Caco-2 (cell line): ENCODE measurements at regions not wholly inside any gene's neighbourhood (a gene's known extent, or its start where the extent isn't known, plus 50 kb on each side); places are given as distances from the start of the nearest gene placed in this dataset.
"Not testable (repeated sequence)": the region's sequence is repeated elsewhere in the genome, so short reads cannot be mapped to it uniquely, and the experiment has no call there.

Experiments used
- BruUV-seq: library from RNA; stranded (reverse); fragments of 400-500 nt; replicated peaks from 2 replicates; lab custom pipeline; 2021; lab: Mats Ljungman, UMichigan
- CTCF ChIA-PET: fragments of 300-600 bp; sonication (Branson Sonifier 250); formaldehyde crosslinking; loops from one replicate; lab custom pipeline; 2022; ENCODE audit warnings: antibody characterized with exemption; lab: Charles Lee
- POLR2A ChIA-PET: fragments of 300-600 bp; sonication (Branson Sonifier 250); formaldehyde crosslinking; loops from one replicate; lab custom pipeline; 2022; ENCODE audit warnings: antibody characterized with exemption; lab: Charles Lee
- DNase-seq, 2 experiments: peaks; one replicate each; pipeline versions ENCODE4 v3.0.0 to v3.0.0-alpha.2; 2020 to 2022
- H3K27me3 ChIP-seq: replicated peaks from 2 replicates; pipeline ENCODE4 v1.6.0; 2011; ENCODE audit warnings: low read length; ENCODE audit not compliant: control insufficient read depth, insufficient read depth
- H3K36me3 ChIP-seq: 2 replicates; pipeline ENCODE4 v1.5.1; 2011; ENCODE audit warnings: low read length; ENCODE audit not compliant: control insufficient read depth, insufficient read depth
- H3K4me1 ChIP-seq: fragments of 250-450 bp; sonication (Bioruptor Pico); 2 replicates; pipeline ENCODE4 v1.5.1; 2020; ENCODE audit warnings: mild to moderate bottlenecking
- H3K4me3 ChIP-seq: 2 replicates; pipeline ENCODE4 v1.5.1; 2011; ENCODE audit warnings: low read depth, mild to moderate bottlenecking, control low read depth, low read length
- H3K9me3 ChIP-seq: fragments of 250-450 bp; sonication (Bioruptor Pico); 2 replicates; pipeline ENCODE4 v1.5.1; 2020; ENCODE audit warnings: mild to moderate bottlenecking, moderate library complexity
- H3K27ac Mint-ChIP-seq: one replicate; pipeline ENCODE4 v1.8.0; 2022; ENCODE audit warnings: mixed read lengths; ENCODE audit not compliant: unreplicated experiment
- H3K27me3 Mint-ChIP-seq: one replicate; pipeline ENCODE4 v1.8.0; 2022; ENCODE audit warnings: mixed read lengths; ENCODE audit not compliant: insufficient read depth, unreplicated experiment
- H3K36me3 Mint-ChIP-seq: one replicate; pipeline ENCODE4 v1.8.0; 2022; ENCODE audit warnings: mild to moderate bottlenecking, mixed read lengths; ENCODE audit not compliant: insufficient read depth, unreplicated experiment
- H3K4me1 Mint-ChIP-seq: one replicate; pipeline ENCODE4 v1.8.0; 2022; ENCODE audit warnings: low read depth, mixed read lengths; ENCODE audit not compliant: unreplicated experiment
- H3K4me3 Mint-ChIP-seq: one replicate; pipeline ENCODE4 v1.8.0; 2022; ENCODE audit warnings: mild to moderate bottlenecking, moderate library complexity, mixed read lengths; ENCODE audit not compliant: unreplicated experiment
- H3K9me3 Mint-ChIP-seq: one replicate; pipeline ENCODE4 v1.8.0; 2022; ENCODE audit warnings: mixed read lengths; ENCODE audit not compliant: unreplicated experiment
- CTCF ChIP-seq, 2 experiments: fragments of 200-600 bp in 1 of 2; IDR thresholded peaks; 1 replicate in 1 of 2; 2 replicates in 1 of 2; pipeline versions ENCODE4 v1.5.1 to v1.8.0; 2011 to 2022; ENCODE audit warnings: antibody characterized with exemption in 1 of 2, control low read depth in 1 of 2, inconsistent platforms in 1 of 2, low read depth in 1 of 2, low read length in 1 of 2, mild to moderate bottlenecking in 1 of 2, moderate library complexity in 1 of 2; ENCODE audit not compliant: insufficient read depth in 1 of 2, severe bottlenecking in 1 of 2, unreplicated experiment in 1 of 2
- intact Hi-C: fragments of 100-400 bp; cut with micrococcal nuclease; formaldehyde crosslinking; loops from one replicate; pipeline ENCODE4 v1.10.0; 2022; ENCODE audit not compliant: unreplicated experiment

DNA sequence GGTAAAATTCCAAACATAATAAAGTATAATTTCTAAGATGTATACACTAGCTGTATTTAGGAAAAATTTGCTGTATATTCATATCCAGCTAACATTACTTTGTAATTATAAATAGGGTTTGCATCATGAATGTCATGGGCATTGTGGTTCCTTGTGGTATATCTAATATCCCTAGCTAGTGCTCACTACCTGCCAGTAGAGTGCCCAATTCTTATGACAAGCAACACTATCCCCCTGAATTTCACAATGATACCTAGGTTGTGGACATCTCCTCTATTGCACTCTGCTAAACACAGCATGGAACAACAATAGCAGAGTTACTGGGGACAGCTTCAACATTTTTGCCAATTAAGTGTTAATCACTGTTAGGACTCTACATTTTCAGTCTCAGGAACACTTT lies 1656.5 kb downstream of the EFNA5 start:
- Mint-ChIP-seq H3K4me3 (no peak overlapping the region), H3K27me3 (no peaks in the 10 kb centered on the region), H3K4me1 (no peaks in the 10 kb centered on the region), H3K9me3 (no peaks in the 10 kb centered on the region), H3K27ac (no peak overlapping the region), H3K36me3 (no peaks in the 10 kb centered on the region)
- H3K4me1 ChIP-seq, result no peaks in the 10 kb centered on the region
- no peak for TF ChIP-seq CTCF (IDR thresholded peaks at IDR 0.05; ENCODE audit: insufficient read depth in 1 of 2, low read depth in 1 of 2, low read length in 1 of 2, severe bottlenecking in 1 of 2, unreplicated experiment in 1 of 2)
- no peak overlapping the region for H3K4me3 ChIP-seq
- no peaks in the 10 kb centered on the region for H3K36me3 ChIP-seq
- POLR2A ChIA-PET, result no interaction called here
- H3K9me3 ChIP-seq, result no peaks in the 10 kb centered on the region
- DNase-seq, result no peak
- no peaks in the 10 kb centered on the region for H3K27me3 ChIP-seq
- intact Hi-C loops, result no loop called here
- CTCF ChIA-PET, result no interaction called here
- BruUV-seq, result no TSS peak

- no TSS peak for BruUV-seq
- H3K9me3 ChIP-seq, result no peaks in the 10 kb centered on the region
- ChIA-PET CTCF (no interaction called here), POLR2A (no interaction called here)
- DNase-seq, result no peak
- no peak for TF ChIP-seq CTCF (IDR thresholded peaks at IDR 0.05; ENCODE audit: insufficient read depth in 1 of 2, low read depth in 1 of 2, low read length in 1 of 2, severe bottlenecking in 1 of 2, unreplicated experiment in 1 of 2)
- H3K4me1 ChIP-seq, result no peaks in the 10 kb centered on the region
- H3K27ac Mint-ChIP-seq, result no peak overlapping the region
- H3K4me3 ChIP-seq, result no peak overlapping the region
- no peaks in the 10 kb centered on the region for H3K27me3 Mint-ChIP-seq
- H3K36me3 ChIP-seq, result no peaks in the 10 kb centered on the region
- intact Hi-C loops, result no loop called here
- no peaks in the 10 kb centered on the region for H3K9me3 Mint-ChIP-seq
- no peaks in the 10 kb centered on the region for H3K36me3 Mint-ChIP-seq
- no peak overlapping the region for H3K4me3 Mint-ChIP-seq
- no peaks in the 10 kb centered on the region for H3K4me1 Mint-ChIP-seq
- H3K27me3 ChIP-seq, result no peaks in the 10 kb centered on the region
Measured at GRCh38 chr5:106006242-106006641, 1664.5 kb downstream of the EFNA5 start.

DNA sequence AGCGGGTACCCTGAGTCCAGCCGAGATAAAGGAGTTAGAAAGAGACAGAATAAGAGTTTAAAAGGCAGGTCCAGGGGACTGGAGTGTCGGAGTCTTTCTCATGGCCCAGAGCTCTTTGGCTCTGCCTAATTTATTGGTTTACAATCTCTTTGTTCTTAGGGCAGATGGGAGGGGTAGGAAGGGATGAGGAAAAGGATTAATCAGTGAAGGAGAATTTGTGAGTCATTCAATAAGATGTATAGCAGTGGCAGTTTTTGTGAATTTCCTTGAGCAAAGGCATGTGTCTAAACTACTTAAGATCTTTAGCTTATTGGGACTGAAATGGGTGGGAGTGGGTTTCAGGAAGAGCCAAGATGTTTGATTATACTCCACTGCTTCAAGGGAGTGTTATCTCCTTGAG lies 1671.7 kb downstream of the EFNA5 start:
- POLR2A ChIA-PET, intact Hi-C loops, H3K36me3 ChIP-seq, H3K4me1 Mint-ChIP-seq, H3K4me1 ChIP-seq, H3K27me3 Mint-ChIP-seq, H3K9me3 ChIP-seq, CTCF ChIA-PET, H3K4me3 Mint-ChIP-seq, DNase-seq, H3K27ac Mint-ChIP-seq, BruUV-seq, H3K4me3 ChIP-seq, H3K9me3 Mint-ChIP-seq, H3K36me3 Mint-ChIP-seq, H3K27me3 ChIP-seq: not testable (repeated sequence)

- ChIA-PET CTCF (no interaction called here), POLR2A (no interaction called here)
- no peak overlapping the region for H3K27ac Mint-ChIP-seq
- intact Hi-C loops, result no loop called here
- no peak overlapping the region for H3K4me3 Mint-ChIP-seq
- Histone ChIP-seq H3K27me3 (no peaks in the 10 kb centered on the region; the same call in 1 of the 2 replicates), H3K9me3 (no peaks in the 10 kb centered on the region), H3K36me3 (no peaks in the 10 kb centered on the region), H3K4me3 (no peak overlapping the region), H3K4me1 (no peaks in the 10 kb centered on the region)
- H3K9me3 Mint-ChIP-seq, result no peaks in the 10 kb centered on the region
- no peaks in the 10 kb centered on the region for H3K4me1 Mint-ChIP-seq
- H3K27me3 Mint-ChIP-seq, result no peaks in the 10 kb centered on the region
- no peak for DNase-seq
- no peaks in the 10 kb centered on the region for H3K36me3 Mint-ChIP-seq
- no peak for TF ChIP-seq CTCF (IDR thresholded peaks at IDR 0.05; ENCODE audit: insufficient read depth in 1 of 2, low read depth in 1 of 2, low read length in 1 of 2, severe bottlenecking in 1 of 2, unreplicated experiment in 1 of 2)
- no TSS peak for BruUV-seq
Measured at GRCh38 chr5:105993027-105993426, 1677.7 kb downstream of the EFNA5 start.
